Activated B cell treated with CpG ODN at 0.5 μM for 24 hours (primary cell): ENCODE measurements at regions not wholly inside any gene's neighbourhood (a gene's known extent, or its start where the extent isn't known, plus 50 kb on each side); places are given as distances from the start of the nearest gene placed in this dataset.

Experiments used
- ATAC-seq: fragments of 200-7000 bp; cut with Tn5 transposase; one replicate; pipeline ENCODE4 v1.10.0; 2021; ENCODE audit warnings: low read depth, mild to moderate bottlenecking, moderate library complexity
- CTCF ChIA-PET: fragments of 350-600 bp; sonication (Branson Sonifier 250); formaldehyde crosslinking; loops from one replicate; lab custom pipeline; 2021; ENCODE audit warnings: antibody characterized with exemption; lab: Charles Lee
- POLR2A ChIA-PET: fragments of 350-600 bp; sonication (Branson Sonifier 250); formaldehyde crosslinking; loops from one replicate; lab custom pipeline; 2021; ENCODE audit warnings: antibody characterized with exemption; lab: Charles Lee
- DNase-seq: peaks from one replicate; pipeline ENCODE4 v3.0.0; 2022
- H3K27ac Mint-ChIP-seq: one replicate; pipeline ENCODE4 v1.8.0; 2020; ENCODE audit warnings: mixed read lengths
- H3K27me3 Mint-ChIP-seq: one replicate; pipeline ENCODE4 v1.8.0; 2021; ENCODE audit warnings: mixed read lengths
- H3K36me3 Mint-ChIP-seq: one replicate; pipeline ENCODE4 v1.8.0; 2021; ENCODE audit warnings: low read depth, mixed read lengths
- H3K4me1 Mint-ChIP-seq: one replicate; pipeline ENCODE4 v1.8.0; 2021; ENCODE audit warnings: mixed read lengths
- H3K4me3 Mint-ChIP-seq: one replicate; pipeline ENCODE4 v1.8.0; 2020; ENCODE audit warnings: mild to moderate bottlenecking, mixed read lengths
- H3K9me3 Mint-ChIP-seq: one replicate; pipeline ENCODE4 v1.8.0; 2020; ENCODE audit warnings: mixed read lengths
- intact Hi-C: fragments of 100-400 bp; cut with micrococcal nuclease; formaldehyde crosslinking; loops from one replicate; pipeline ENCODE4 v1.15.1; 2024
- TF ChIP-seq, protein P1 (sequence below): fragments of 200-600 bp; IDR thresholded peaks from one replicate; pipeline ENCODE4 v1.8.0; 2022; ENCODE audit warnings: antibody characterized with exemption, mild to moderate bottlenecking

DNA sequence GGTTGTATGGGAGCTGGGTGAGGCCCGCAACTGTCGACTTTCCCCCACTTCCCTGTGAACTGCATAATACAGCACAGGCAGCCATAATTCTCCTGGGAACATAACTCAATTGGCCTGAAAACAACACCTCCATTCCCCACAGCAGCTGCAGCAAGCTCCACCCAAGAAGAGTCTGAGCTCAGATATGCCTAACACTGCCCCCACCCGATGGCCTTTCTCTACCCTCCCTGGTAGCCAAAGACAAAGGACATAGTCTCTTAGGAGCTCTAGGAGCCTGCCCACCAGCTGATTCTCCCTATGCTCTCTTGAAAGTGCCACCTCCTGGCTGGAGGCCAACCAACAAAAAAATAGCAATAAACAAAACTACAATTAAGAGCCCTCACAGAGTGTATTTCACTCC is 542.7 kb upstream of the LMO3 start:
- H3K36me3 Mint-ChIP-seq: no peaks in the 10 kb centered on the region
- H3K27ac Mint-ChIP-seq: no peak overlapping the region
- DNase-seq: no peak
- no peak overlapping the region for H3K4me3 Mint-ChIP-seq
- intact Hi-C loops: no loop called here
- ChIA-PET CTCF (no interaction called here), POLR2A (no interaction called here)
- no peaks in the 10 kb centered on the region for H3K4me1 Mint-ChIP-seq
- TF ChIP-seq, protein P1, sequence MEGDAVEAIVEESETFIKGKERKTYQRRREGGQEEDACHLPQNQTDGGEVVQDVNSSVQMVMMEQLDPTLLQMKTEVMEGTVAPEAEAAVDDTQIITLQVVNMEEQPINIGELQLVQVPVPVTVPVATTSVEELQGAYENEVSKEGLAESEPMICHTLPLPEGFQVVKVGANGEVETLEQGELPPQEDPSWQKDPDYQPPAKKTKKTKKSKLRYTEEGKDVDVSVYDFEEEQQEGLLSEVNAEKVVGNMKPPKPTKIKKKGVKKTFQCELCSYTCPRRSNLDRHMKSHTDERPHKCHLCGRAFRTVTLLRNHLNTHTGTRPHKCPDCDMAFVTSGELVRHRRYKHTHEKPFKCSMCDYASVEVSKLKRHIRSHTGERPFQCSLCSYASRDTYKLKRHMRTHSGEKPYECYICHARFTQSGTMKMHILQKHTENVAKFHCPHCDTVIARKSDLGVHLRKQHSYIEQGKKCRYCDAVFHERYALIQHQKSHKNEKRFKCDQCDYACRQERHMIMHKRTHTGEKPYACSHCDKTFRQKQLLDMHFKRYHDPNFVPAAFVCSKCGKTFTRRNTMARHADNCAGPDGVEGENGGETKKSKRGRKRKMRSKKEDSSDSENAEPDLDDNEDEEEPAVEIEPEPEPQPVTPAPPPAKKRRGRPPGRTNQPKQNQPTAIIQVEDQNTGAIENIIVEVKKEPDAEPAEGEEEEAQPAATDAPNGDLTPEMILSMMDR: no peak
- ATAC-seq: no peak
- H3K27me3 Mint-ChIP-seq: no peaks in the 10 kb centered on the region
- H3K9me3 Mint-ChIP-seq: peaks cover 19% of the 10 kb centered on the region

DNA sequence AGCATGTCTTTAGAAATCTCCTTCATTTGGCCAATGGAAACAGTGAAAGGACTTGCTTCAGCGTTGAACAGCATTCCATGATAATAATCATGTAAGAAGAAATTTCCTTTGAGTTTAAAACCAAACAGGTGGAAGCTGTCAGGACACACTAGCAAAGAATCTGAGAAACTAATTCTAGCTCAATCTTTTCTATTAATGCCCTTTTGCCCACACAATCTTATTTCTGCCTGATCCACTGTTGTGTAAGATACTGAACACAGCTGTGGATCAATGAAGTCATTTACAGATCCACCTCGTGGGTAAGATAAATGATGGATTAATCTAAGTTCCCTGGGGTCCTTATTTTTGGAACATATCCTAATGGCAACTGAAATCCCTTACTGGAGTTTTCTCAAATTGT is 536.9 kb upstream of the LMO3 start:
- ATAC-seq: no peak
- no peak for DNase-seq
- Mint-ChIP-seq H3K9me3 (peaks cover 4% of the 10 kb centered on the region), H3K27ac (no peak overlapping the region), H3K4me1 (no peaks in the 10 kb centered on the region), H3K27me3 (no peaks in the 10 kb centered on the region), H3K36me3 (no peaks in the 10 kb centered on the region), H3K4me3 (no peak overlapping the region)
- intact Hi-C loops: no loop called here
- CTCF ChIA-PET: no interaction called here
- TF ChIP-seq, protein P1: no peak
- POLR2A ChIA-PET: no interaction called here

DNA sequence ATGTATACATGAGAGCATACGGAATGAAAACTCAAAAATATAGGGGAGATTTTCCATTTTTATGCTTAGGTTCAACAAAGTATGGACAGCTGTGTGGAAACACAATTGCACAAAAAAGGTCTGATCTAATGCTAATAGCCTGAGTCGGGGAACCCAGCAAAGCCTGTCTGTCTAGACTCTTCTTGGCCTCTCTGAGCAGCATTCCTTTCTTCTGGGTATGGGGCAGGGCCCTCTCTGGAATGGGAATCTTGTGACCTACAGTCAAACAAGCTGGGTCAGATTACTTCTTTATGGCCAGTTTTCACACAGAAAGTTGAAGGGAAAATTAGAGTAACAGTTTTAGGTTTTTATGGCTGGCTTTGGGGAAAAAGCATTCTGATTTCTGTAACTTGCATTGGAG is 534.0 kb upstream of the LMO3 start:
- H3K9me3 Mint-ChIP-seq: peaks cover 6% of the 10 kb centered on the region
- no peaks in the 10 kb centered on the region for H3K36me3 Mint-ChIP-seq
- DNase-seq: no peak
- H3K4me1 Mint-ChIP-seq: no peaks in the 10 kb centered on the region
- no peak overlapping the region for H3K4me3 Mint-ChIP-seq
- H3K27me3 Mint-ChIP-seq: no peaks in the 10 kb centered on the region
- H3K27ac Mint-ChIP-seq: no peak overlapping the region
- POLR2A ChIA-PET: no interaction called here
- intact Hi-C loops: no loop called here
- CTCF ChIA-PET: no interaction called here
- TF ChIP-seq, protein P1: no peak
- no peak for ATAC-seq

DNA sequence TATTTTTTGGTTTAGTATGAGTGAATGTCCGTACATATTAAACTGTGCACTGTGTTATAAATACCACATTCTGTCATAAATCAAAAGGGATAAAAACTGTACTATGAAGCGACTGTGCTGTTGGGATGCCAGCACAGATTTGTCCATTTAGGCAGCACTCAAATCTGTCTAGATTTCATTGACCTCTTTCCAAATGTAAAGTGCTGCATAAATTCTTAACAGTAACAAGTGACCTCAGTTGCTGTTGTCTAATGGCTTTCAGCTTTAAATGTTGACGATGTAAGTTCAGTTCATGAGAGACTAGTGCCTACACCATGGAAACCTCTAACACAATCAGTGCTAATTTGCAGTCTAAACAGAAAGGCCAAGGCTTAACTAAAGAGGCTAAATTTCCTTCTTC is 531.4 kb upstream of the LMO3 start:
- Mint-ChIP-seq H3K27me3 (no peaks in the 10 kb centered on the region), H3K9me3 (peaks cover 2% of the 10 kb centered on the region), H3K36me3 (no peaks in the 10 kb centered on the region), H3K4me1 (no peaks in the 10 kb centered on the region), H3K4me3 (no peak overlapping the region), H3K27ac (no peak overlapping the region)
- ATAC-seq: no peak
- intact Hi-C loops: no loop called here
- ChIA-PET CTCF (no interaction called here), POLR2A (no interaction called here)
- DNase-seq: no peak
- TF ChIP-seq, protein P1: no peak

DNA sequence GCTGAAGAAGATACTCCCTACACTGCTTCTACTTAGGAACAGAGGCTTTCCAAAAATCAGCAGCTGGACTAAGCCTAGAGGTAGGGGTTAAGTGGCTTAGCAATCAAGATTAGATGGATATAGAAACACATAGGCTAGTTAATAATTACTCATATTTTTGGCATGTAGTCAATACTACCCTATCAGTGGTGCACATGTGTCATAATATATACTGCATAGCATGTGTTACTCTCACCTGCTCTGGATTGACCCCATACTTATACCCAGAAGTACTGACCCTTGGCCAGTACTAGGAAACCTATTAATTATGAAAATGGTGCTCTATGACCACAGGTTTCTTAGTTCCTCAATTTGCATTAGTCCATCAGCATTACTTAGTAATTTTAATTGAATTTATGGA is 528.4 kb upstream of the LMO3 start:
- intact Hi-C loops: no loop called here
- ChIA-PET POLR2A (no interaction called here), CTCF (no interaction called here)
- no peaks in the 10 kb centered on the region for H3K27me3 Mint-ChIP-seq
- H3K27ac Mint-ChIP-seq: no peak overlapping the region
- H3K36me3 Mint-ChIP-seq: no peaks in the 10 kb centered on the region
- H3K9me3 Mint-ChIP-seq: peaks cover 2% of the 10 kb centered on the region
- H3K4me3 Mint-ChIP-seq: no peak overlapping the region
- TF ChIP-seq, protein P1: no peak
- DNase-seq (no peak), ATAC-seq (no peak)
- no peaks in the 10 kb centered on the region for H3K4me1 Mint-ChIP-seq
